ENCODE measurements at regions not wholly inside any gene's neighbourhood (a gene's known extent, or its start where the extent isn't known, plus 50 kb on each side); places are given as distances from the start of the nearest gene placed in this dataset.

DNA sequence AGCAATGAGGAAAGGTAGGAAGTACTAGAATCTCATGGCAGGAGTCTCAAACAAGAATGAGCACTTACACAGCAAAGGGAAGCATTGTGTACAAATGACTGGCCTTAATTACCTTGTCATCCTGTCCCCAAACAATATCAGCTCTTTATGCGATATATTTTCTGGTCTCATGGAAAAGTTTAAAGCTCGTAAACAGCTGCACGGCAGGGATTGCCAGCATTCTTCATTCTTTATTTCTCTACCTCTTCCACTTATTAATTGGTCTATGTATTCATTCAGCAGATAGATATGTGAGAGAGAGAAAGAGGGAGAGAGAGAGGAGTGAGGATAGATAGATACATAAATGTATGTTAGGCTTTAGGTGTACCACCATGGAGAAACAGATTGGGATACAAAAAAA lies 155.8 kb upstream of the FAT4 start:
- SMC1A ChIA-PET (ENCODE audit: uncharacterized antibody, unreplicated experiment), result no interaction called here
- Histone ChIP-seq H3K9ac (ENCODE audit: control insufficient read depth, insufficient read depth, low read length) (no peak overlapping the region), H3K27me3 (replicated peaks in 1 of 2; ENCODE audit: control insufficient read depth in 2 of 2, insufficient read depth in 2 of 2, low read length in 1 of 2) (no peaks in the 10 kb centered on the region), H3K4me2 (ENCODE audit: control insufficient read depth, insufficient read depth) (no peak overlapping the region), H4K20me1 (ENCODE audit: control insufficient read depth, insufficient read depth) (no peaks in the 10 kb centered on the region), H3K79me2 (ENCODE audit: control insufficient read depth, insufficient read depth, low read length) (no peaks in the 10 kb centered on the region), H3K4me1 (ENCODE audit: control insufficient read depth, insufficient read depth, low read length) (no peaks in the 10 kb centered on the region), H3K27ac (ENCODE audit: control insufficient read depth, insufficient read depth) (no peak overlapping the region), H3K9me3 (replicated peaks; ENCODE audit: control insufficient read depth, insufficient read depth, low read length) (no peaks in the 10 kb centered on the region), H2AFZ (ENCODE audit: control insufficient read depth, low read depth, low read length) (no peak overlapping the region), H3K4me3 (no peak overlapping the region), H3K36me3 (ENCODE audit: control insufficient read depth in 2 of 2, insufficient read depth in 2 of 2, low read length in 1 of 2) (no peaks in the 10 kb centered on the region)
- ATAC-seq (no peak), FAIRE-seq (no peak), DNase-seq (ENCODE audit: low read depth, low spot score) (no peak)
- RAD21 ChIA-PET (ENCODE audit: unreplicated experiment), result no interaction called here
- CTCF ChIA-PET, result interaction anchor here (0.8 kb wide), 1 partner anchor 9 kb away, joined by 3 read pairs; no protein-coding TSS in a partner anchor
- POLR2A ChIA-PET, result no interaction called here
- TF ChIP-seq, protein P1, sequence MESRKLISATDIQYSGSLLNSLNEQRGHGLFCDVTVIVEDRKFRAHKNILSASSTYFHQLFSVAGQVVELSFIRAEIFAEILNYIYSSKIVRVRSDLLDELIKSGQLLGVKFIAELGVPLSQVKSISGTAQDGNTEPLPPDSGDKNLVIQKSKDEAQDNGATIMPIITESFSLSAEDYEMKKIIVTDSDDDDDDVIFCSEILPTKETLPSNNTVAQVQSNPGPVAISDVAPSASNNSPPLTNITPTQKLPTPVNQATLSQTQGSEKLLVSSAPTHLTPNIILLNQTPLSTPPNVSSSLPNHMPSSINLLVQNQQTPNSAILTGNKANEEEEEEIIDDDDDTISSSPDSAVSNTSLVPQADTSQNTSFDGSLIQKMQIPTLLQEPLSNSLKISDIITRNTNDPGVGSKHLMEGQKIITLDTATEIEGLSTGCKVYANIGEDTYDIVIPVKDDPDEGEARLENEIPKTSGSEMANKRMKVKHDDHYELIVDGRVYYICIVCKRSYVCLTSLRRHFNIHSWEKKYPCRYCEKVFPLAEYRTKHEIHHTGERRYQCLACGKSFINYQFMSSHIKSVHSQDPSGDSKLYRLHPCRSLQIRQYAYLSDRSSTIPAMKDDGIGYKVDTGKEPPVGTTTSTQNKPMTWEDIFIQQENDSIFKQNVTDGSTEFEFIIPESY (IDR thresholded peaks at IDR 0.05), result no peak
- TF ChIP-seq EED (IDR thresholded peaks at IDR 0.05; ENCODE audit: low read depth) (no peak), NFIC (IDR thresholded peaks at IDR 0.05; ENCODE audit: low read depth, low read length) (no peak), ZNF274 (IDR thresholded peaks at IDR 0.05; ENCODE audit: insufficient read depth, insufficient read length) (no peak), NR2C2 (IDR thresholded peaks at IDR 0.05; ENCODE audit: borderline replicate concordance, control insufficient read depth, insufficient read length, low read depth) (no peak), CHD4 (IDR thresholded peaks at IDR 0.05) (no peak), CBX3 (IDR thresholded peaks at IDR 0.05; ENCODE audit: borderline replicate concordance, low read depth) (no peak)
- TF ChIP-seq, protein P2, sequence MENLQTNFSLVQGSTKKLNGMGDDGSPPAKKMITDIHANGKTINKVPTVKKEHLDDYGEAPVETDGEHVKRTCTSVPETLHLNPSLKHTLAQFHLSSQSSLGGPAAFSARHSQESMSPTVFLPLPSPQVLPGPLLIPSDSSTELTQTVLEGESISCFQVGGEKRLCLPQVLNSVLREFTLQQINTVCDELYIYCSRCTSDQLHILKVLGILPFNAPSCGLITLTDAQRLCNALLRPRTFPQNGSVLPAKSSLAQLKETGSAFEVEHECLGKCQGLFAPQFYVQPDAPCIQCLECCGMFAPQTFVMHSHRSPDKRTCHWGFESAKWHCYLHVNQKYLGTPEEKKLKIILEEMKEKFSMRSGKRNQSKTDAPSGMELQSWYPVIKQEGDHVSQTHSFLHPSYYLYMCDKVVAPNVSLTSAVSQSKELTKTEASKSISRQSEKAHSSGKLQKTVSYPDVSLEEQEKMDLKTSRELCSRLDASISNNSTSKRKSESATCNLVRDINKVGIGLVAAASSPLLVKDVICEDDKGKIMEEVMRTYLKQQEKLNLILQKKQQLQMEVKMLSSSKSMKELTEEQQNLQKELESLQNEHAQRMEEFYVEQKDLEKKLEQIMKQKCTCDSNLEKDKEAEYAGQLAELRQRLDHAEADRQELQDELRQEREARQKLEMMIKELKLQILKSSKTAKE (IDR thresholded peaks at IDR 0.05; ENCODE audit: low read depth, poor library complexity, severe bottlenecking), result no peak
- no TSS peak for BruUV-seq (replicated peaks)
- in situ Hi-C loops (cut with MboI) (no loop called here), intact Hi-C loops (cut with micrococcal nuclease; ENCODE audit: unreplicated experiment) (no loop called here)
- WGBS (ENCODE audit: insufficient coverage, insufficient replicate concordance, low lambda C conversion rate, missing lambda C conversion rate), result 84% methylated on average over 3 of the region's 3 CpGs

Data from GM12878 (cell line).